Lower leg skin (tissue), 3 donors: ENCODE measurements at regions not wholly inside any gene's neighbourhood (a gene's known extent, or its start where the extent isn't known, plus 50 kb on each side); places are given as distances from the start of the nearest gene placed in this dataset.

Experiments used
- POLR2A ChIP-seq, 2 donors: fragments of 450-650 bp; IDR thresholded peaks; one replicate each; pipeline ENCODE4 v1.6.1; 2016 to 2017; ENCODE audit warnings: antibody characterized with exemption in 2 of 2, mild to moderate bottlenecking in 1 of 2, moderate library complexity in 1 of 2
- TF ChIP-seq, protein P1 (sequence below), 3 donors: fragments of 450-650 bp; IDR thresholded peaks; one replicate each; pipeline ENCODE4 v1.5.1; 2016; ENCODE audit warnings: antibody characterized with exemption in 3 of 3, mild to moderate bottlenecking in 3 of 3, moderate library complexity in 2 of 3

DNA sequence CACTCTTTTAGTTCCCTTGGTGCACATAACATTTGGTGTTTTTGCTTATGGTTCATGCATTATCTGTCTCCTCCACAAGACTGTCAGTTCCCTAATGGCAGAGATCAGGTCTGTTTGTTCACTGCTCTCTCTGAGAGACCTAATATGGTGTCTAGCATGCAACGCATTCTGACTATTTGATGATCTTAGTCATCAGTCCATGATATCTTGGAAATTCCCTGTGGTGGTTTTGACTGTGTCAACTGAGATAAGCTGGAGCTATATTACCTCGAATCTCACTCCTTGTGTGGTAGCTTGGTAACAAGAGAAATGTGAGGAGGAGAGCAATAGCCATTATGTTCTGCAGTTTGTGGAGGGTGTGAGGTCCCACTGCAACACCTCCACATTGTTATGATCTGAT, 229.8 kb downstream of the FRK start:
- TF ChIP-seq, protein P1, sequence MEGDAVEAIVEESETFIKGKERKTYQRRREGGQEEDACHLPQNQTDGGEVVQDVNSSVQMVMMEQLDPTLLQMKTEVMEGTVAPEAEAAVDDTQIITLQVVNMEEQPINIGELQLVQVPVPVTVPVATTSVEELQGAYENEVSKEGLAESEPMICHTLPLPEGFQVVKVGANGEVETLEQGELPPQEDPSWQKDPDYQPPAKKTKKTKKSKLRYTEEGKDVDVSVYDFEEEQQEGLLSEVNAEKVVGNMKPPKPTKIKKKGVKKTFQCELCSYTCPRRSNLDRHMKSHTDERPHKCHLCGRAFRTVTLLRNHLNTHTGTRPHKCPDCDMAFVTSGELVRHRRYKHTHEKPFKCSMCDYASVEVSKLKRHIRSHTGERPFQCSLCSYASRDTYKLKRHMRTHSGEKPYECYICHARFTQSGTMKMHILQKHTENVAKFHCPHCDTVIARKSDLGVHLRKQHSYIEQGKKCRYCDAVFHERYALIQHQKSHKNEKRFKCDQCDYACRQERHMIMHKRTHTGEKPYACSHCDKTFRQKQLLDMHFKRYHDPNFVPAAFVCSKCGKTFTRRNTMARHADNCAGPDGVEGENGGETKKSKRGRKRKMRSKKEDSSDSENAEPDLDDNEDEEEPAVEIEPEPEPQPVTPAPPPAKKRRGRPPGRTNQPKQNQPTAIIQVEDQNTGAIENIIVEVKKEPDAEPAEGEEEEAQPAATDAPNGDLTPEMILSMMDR (IDR thresholded peaks at IDR 0.05) = no peak
- TF ChIP-seq POLR2A (IDR thresholded peaks at IDR 0.05) = no peak
